ENCODE measurements at regions not wholly inside any gene's neighbourhood (a gene's known extent, or its start where the extent isn't known, plus 50 kb on each side); places are given as distances from the start of the nearest gene placed in this dataset.

DNA sequence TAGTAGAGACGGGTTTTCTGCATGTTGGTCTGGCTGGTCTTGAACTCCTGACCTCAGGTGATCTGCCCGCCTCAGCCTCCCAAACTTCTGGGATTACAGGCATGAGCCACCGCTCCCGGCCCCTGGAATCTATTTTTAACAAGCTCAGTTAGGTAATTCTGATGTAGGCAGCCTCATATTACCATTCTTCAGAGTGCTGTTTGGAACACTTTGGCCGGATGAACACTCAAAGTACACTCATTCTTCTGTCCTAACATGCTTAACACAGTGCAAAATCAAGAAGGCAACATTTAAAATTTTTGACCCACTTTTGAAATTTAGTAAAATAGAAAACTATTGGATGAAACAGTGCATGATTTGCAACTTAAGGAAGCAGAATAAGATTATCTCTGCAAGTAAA lies 586.7 kb upstream of the CHORDC1 start:
- Histone ChIP-seq H3K27ac (ENCODE audit: low read depth, low read length) (no peak overlapping the region), H3K27me3 (ENCODE audit: insufficient read depth, low read length) (no peaks in the 10 kb centered on the region), H3K4me3 (ENCODE audit: low read depth, low read length) (no peak overlapping the region), H3K79me2 (ENCODE audit: control insufficient read depth, insufficient read depth, low read length, unreplicated experiment) (no peaks in the 10 kb centered on the region), H3K36me3 (ENCODE audit: insufficient read depth, low read length) (no peaks in the 10 kb centered on the region), H3K4me1 (ENCODE audit: control insufficient read depth, insufficient read depth, low read length, unreplicated experiment) (no peaks in the 10 kb centered on the region), H2AFZ (ENCODE audit: low read length, unreplicated experiment) (no peak overlapping the region)

DNA sequence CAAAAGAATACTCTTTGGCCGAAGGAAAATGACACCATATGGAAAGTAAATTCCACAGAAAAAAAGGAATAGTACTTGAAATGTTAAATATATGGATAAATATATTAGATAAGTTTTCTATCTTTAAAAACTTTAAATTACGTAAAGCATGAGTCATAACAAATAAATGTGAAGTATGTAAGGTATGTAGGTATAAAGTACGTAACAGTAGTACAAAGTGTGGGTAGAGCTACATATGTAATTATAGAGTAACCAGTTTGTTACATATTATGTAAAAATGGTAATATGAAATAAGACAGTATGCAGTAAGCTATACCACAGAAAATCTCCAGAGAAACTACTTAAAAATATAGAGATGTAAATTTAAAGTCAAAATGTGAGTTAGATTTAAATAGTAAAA lies 582.3 kb upstream of the CHORDC1 start:
- Histone ChIP-seq H3K4me3 (ENCODE audit: low read depth, low read length) (no peak overlapping the region), H3K27me3 (ENCODE audit: insufficient read depth, low read length) (no peaks in the 10 kb centered on the region), H3K36me3 (ENCODE audit: insufficient read depth, low read length) (no peaks in the 10 kb centered on the region), H2AFZ (ENCODE audit: low read length, unreplicated experiment) (no peak overlapping the region), H3K79me2 (ENCODE audit: control insufficient read depth, insufficient read depth, low read length, unreplicated experiment) (no peaks in the 10 kb centered on the region), H3K4me1 (ENCODE audit: control insufficient read depth, insufficient read depth, low read length, unreplicated experiment) (no peaks in the 10 kb centered on the region), H3K27ac (ENCODE audit: low read depth, low read length) (no peak overlapping the region)

DNA sequence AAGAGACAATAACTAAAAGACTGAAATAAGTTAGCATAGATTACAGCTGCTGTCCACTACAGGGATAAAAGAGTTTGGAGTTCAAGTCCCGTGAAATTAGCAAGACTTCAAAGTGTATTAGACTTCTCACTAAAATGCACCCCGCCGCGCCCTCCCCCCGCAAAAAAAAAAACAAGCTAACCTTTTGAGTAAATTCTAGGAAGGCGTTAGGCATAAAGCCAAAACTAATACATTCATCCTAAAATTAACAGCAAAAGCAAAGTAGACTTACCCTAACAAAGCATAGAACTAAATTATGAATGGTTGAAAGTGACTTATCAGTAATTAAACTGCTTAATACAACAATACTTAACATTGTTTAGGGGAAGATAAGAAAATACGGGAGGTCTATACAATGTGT lies 581.0 kb upstream of the CHORDC1 start:
- Histone ChIP-seq H3K4me3 (ENCODE audit: low read depth, low read length) (no peak overlapping the region), H3K27ac (ENCODE audit: low read depth, low read length) (no peak overlapping the region)

DNA sequence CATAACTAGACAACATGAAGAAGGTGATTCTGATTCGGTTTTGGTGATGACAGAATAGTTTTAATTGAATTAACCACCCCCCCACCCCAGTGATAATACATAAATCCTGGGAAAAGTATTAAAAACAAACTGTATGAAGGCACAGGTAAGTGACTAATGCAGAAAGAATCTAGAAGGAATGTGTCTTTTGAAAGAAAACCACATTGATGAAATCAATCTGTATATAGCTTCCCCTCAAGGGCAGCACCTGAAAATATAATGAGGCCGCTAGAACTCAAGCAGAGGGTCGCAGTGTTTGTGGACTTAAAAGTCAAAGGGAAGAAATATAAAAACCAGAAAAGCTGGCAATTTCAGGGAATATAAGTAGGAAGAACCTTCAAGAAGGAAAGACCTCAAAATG lies 580.5 kb upstream of the CHORDC1 start:
- Histone ChIP-seq H3K79me2 (ENCODE audit: control insufficient read depth, insufficient read depth, low read length, unreplicated experiment) (no peaks in the 10 kb centered on the region), H3K36me3 (ENCODE audit: insufficient read depth, low read length) (no peaks in the 10 kb centered on the region), H3K27ac (ENCODE audit: low read depth, low read length) (no peak overlapping the region), H3K4me3 (ENCODE audit: low read depth, low read length) (no peak overlapping the region), H3K27me3 (ENCODE audit: insufficient read depth, low read length) (no peaks in the 10 kb centered on the region), H3K4me1 (ENCODE audit: control insufficient read depth, insufficient read depth, low read length, unreplicated experiment) (no peaks in the 10 kb centered on the region), H2AFZ (ENCODE audit: low read length, unreplicated experiment) (no peak overlapping the region)

More for the DNA sequence above, 581.0 kb upstream of the CHORDC1 start:
- H3K79me2 ChIP-seq (ENCODE audit: control insufficient read depth, insufficient read depth, low read length, unreplicated experiment) = no peaks in the 10 kb centered on the region
- H2AFZ ChIP-seq (ENCODE audit: low read length, unreplicated experiment) = no peak overlapping the region
- no peaks in the 10 kb centered on the region for H3K36me3 ChIP-seq (ENCODE audit: insufficient read depth, low read length)
- no peaks in the 10 kb centered on the region for H3K4me1 ChIP-seq (ENCODE audit: control insufficient read depth, insufficient read depth, low read length, unreplicated experiment)
- no peaks in the 10 kb centered on the region for H3K27me3 ChIP-seq (ENCODE audit: insufficient read depth, low read length)

DNA sequence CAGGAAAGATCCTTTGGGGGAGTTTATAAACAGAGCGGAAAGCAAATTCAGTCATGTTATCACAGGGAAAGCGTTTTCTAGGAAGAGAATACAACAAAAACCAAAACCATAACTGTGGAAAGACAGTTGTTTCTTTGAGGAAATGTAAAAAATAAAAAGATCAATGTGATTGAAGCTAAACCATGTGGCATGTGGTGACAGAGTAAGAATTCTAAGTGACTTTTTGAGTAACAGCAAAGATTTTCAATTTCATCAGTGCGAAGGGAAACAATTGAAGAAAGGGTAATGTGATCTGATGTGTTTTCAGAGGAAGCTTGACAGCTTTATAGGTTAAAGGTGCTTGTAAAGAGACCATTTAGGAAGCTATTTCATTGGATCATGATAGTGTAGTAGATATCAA lies 575.9 kb upstream of the CHORDC1 start:
- Histone ChIP-seq H3K4me3 (ENCODE audit: low read depth, low read length) (no peak overlapping the region), H3K4me1 (ENCODE audit: control insufficient read depth, insufficient read depth, low read length, unreplicated experiment) (no peaks in the 10 kb centered on the region), H3K36me3 (ENCODE audit: insufficient read depth, low read length) (no peaks in the 10 kb centered on the region), H3K27ac (ENCODE audit: low read depth, low read length) (no peak overlapping the region), H3K27me3 (ENCODE audit: insufficient read depth, low read length) (no peaks in the 10 kb centered on the region), H2AFZ (ENCODE audit: low read length, unreplicated experiment) (no peak overlapping the region), H3K79me2 (ENCODE audit: control insufficient read depth, insufficient read depth, low read length, unreplicated experiment) (no peaks in the 10 kb centered on the region)

DNA sequence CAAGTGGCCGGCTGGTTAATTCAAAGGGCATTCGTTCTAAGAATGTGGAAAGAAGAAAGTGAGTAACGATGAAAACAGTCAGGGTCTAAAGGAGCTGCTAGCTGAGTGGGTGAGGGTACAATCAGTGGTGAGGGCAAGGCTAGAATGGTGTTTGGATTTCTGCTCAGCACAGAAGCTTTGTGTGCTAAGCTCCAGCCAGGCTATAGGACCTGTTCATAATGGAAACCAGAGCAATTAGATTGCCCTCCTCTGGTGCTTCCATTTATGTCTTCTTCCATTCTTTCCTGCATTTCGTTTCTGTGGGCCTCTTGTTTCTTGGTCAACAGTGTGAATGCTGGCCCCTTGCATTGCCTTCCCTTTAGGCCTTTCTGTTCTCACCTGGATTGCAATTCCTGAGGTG lies 572.9 kb upstream of the CHORDC1 start:
- no peaks in the 10 kb centered on the region for H3K4me1 ChIP-seq (ENCODE audit: control insufficient read depth, insufficient read depth, low read length, unreplicated experiment)

DNA sequence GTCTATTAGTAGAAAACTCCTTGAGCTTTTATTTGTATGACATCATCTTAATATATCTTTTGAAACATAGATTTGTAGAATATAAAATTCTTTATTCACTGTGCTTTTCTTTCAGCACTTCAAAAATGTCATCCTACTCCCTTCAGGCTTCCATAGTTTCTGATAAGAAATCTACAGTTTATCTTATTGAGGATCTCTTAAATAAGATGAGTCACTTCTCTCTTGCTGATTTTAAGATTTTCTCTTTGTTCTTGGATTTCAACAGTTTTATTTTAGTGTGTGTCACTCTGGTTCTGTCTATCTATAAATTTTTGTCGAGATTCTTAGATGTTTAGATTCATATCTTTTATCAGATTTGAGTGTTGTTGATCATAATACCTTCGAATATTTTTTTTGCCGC lies 566.1 kb upstream of the CHORDC1 start:
- Histone ChIP-seq H3K27ac (ENCODE audit: low read depth, low read length) (no peak overlapping the region), H3K4me1 (ENCODE audit: control insufficient read depth, insufficient read depth, low read length, unreplicated experiment) (no peaks in the 10 kb centered on the region), H3K79me2 (ENCODE audit: control insufficient read depth, insufficient read depth, low read length, unreplicated experiment) (no peaks in the 10 kb centered on the region), H3K36me3 (ENCODE audit: insufficient read depth, low read length) (no peaks in the 10 kb centered on the region), H3K4me3 (ENCODE audit: low read depth, low read length) (no peak overlapping the region), H3K27me3 (ENCODE audit: insufficient read depth, low read length) (no peaks in the 10 kb centered on the region), H2AFZ (ENCODE audit: low read length, unreplicated experiment) (no peak overlapping the region)

More for the DNA sequence above, 572.9 kb upstream of the CHORDC1 start:
- Histone ChIP-seq H3K4me3 (ENCODE audit: low read depth, low read length) (no peak overlapping the region), H3K79me2 (ENCODE audit: control insufficient read depth, insufficient read depth, low read length, unreplicated experiment) (no peaks in the 10 kb centered on the region), H3K27ac (ENCODE audit: low read depth, low read length) (no peak overlapping the region), H2AFZ (ENCODE audit: low read length, unreplicated experiment) (no peak overlapping the region), H3K27me3 (ENCODE audit: insufficient read depth, low read length) (no peaks in the 10 kb centered on the region), H3K36me3 (ENCODE audit: insufficient read depth, low read length) (no peaks in the 10 kb centered on the region)

DNA sequence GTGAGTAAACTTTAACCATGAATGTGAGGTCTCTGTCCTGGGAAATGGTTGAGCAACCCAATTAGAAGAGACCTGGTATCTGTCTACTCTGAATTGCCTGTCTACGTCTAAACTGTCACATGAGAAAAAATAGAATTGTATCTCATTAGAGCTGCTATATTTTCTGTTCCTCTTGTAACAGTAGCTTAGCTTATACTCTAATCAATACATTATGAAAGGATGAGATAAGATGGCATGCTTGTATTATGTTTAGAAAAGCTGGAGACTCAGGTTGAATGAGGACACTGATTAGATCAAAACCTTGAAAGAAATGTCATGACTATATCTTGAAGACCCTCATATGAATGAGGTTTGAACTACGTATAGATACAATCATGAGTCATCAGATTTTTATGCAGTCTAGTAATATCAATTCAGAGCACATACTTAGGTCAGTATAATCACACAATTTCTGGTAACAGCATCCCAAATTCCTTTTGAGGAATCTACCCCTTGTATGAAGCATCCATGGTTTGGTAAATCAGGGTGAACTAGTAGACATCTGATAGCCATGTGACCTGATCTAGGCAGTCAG lies 561.5 kb upstream of the CHORDC1 start:
- no peaks in the 10 kb centered on the region for H3K79me2 ChIP-seq (ENCODE audit: control insufficient read depth, insufficient read depth, low read length, unreplicated experiment)
- H3K4me1 ChIP-seq (ENCODE audit: control insufficient read depth, insufficient read depth, low read length, unreplicated experiment) = no peaks in the 10 kb centered on the region
- no peak overlapping the region for H3K4me3 ChIP-seq (ENCODE audit: low read depth, low read length)
- no peaks in the 10 kb centered on the region for H3K27me3 ChIP-seq (ENCODE audit: insufficient read depth, low read length)
- H3K36me3 ChIP-seq (ENCODE audit: insufficient read depth, low read length) = no peaks in the 10 kb centered on the region
- no peak overlapping the region for H2AFZ ChIP-seq (ENCODE audit: low read length, unreplicated experiment)
- no peak overlapping the region for H3K27ac ChIP-seq (ENCODE audit: low read depth, low read length)

DNA sequence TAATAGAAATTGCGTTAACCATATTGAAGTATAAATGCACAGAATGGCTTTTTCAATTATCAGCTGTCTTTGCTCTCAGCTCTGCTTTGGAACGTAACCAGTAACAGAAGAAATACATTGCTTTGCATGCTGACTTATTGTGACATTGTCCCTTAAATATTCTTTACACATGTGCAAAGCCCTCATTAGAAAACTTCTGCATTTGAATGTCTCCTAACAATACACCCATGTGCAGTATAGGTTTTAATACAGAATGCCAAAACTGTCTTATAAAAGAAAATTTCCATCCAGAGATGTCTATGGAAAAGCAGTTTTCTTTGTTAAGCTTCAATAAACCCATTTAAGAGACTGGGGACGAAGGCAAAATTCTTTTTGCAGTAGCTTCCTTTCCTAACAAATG lies 560.3 kb upstream of the CHORDC1 start:
- Histone ChIP-seq H3K27ac (ENCODE audit: low read depth, low read length) (no peak overlapping the region), H3K36me3 (ENCODE audit: insufficient read depth, low read length) (no peaks in the 10 kb centered on the region), H3K79me2 (ENCODE audit: control insufficient read depth, insufficient read depth, low read length, unreplicated experiment) (no peaks in the 10 kb centered on the region), H2AFZ (ENCODE audit: low read length, unreplicated experiment) (no peak overlapping the region), H3K4me3 (ENCODE audit: low read depth, low read length) (no peak overlapping the region), H3K27me3 (ENCODE audit: insufficient read depth, low read length) (no peaks in the 10 kb centered on the region), H3K4me1 (ENCODE audit: control insufficient read depth, insufficient read depth, low read length, unreplicated experiment) (no peaks in the 10 kb centered on the region)

DNA sequence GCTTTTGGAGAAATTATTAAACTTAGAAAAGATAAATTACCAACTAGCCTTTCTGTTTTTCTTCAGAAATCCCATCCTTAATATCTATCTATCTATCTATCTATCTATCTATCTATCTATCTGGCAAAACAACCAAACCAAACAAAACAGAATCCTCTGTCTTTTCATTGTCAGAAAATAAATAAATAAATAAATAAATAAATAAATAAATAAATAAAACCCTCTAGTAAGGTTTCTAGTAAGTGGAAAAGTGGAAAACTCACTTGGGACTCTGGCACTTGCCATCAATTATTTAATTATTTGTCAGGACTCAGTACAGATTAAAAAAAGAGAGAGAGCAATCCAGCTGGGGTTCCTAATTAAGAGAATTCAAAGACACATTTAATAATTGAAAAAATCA lies 556.2 kb upstream of the CHORDC1 start:
- H3K4me1 ChIP-seq (ENCODE audit: control insufficient read depth, insufficient read depth, low read length, unreplicated experiment) = no peaks in the 10 kb centered on the region
- H3K4me3 ChIP-seq (ENCODE audit: low read depth, low read length) = no peak overlapping the region
- no peaks in the 10 kb centered on the region for H3K27me3 ChIP-seq (ENCODE audit: insufficient read depth, low read length)
- no peaks in the 10 kb centered on the region for H3K36me3 ChIP-seq (ENCODE audit: insufficient read depth, low read length)
- H3K27ac ChIP-seq (ENCODE audit: low read depth, low read length) = no peak overlapping the region
- H2AFZ ChIP-seq (ENCODE audit: low read length, unreplicated experiment) = no peak overlapping the region
- H3K79me2 ChIP-seq (ENCODE audit: control insufficient read depth, insufficient read depth, low read length, unreplicated experiment) = no peaks in the 10 kb centered on the region

DNA sequence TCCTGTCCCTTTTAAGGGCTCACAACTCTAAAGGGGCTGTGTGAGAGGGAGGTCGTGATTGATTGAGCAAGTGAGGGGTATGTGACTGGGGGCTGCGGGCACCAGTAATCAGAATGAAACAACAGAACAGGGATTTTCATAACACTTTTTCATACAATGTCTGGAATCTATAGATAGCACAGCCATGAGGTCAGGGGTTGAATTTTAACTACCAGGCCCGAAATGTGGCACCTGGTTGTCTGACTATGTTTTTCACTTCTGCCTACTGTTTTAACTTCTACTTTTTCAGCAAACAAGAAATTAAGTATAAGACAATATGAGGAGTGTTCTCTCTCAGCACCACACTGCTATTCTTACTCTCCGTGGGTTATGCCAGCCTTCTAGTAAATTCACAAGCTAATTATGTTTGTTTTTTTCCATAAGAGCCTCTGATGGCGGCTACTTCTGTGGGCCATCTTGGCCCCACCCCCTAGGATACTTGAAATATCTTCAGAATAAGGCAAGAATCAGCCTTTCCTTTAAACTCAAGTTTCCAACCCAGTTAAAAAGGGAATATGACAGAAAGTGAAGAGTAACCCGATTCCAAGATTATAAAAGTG lies 552.8 kb upstream of the CHORDC1 start:
- Histone ChIP-seq H3K27ac (ENCODE audit: low read depth, low read length) (no peak overlapping the region), H3K27me3 (ENCODE audit: insufficient read depth, low read length) (no peaks in the 10 kb centered on the region), H2AFZ (ENCODE audit: low read length, unreplicated experiment) (no peak overlapping the region), H3K4me1 (ENCODE audit: control insufficient read depth, insufficient read depth, low read length, unreplicated experiment) (no peaks in the 10 kb centered on the region), H3K4me3 (ENCODE audit: low read depth, low read length) (no peak overlapping the region), H3K79me2 (ENCODE audit: control insufficient read depth, insufficient read depth, low read length, unreplicated experiment) (no peaks in the 10 kb centered on the region), H3K36me3 (ENCODE audit: insufficient read depth, low read length) (no peaks in the 10 kb centered on the region)

All from ACC112 (cell line).